Transverse colon (tissue), 4 donors: ENCODE measurements at regions not wholly inside any gene's neighbourhood (a gene's known extent, or its start where the extent isn't known, plus 50 kb on each side); places are given as distances from the start of the nearest gene placed in this dataset.

Experiments
- DNase-seq: peaks from one replicate; pipeline ENCODE4 v3.0.0-alpha.2; 2019
- H3K27ac ChIP-seq, 4 donors: fragments of 200-600 bp; sonication (generic); 2 replicates each; pipeline ENCODE4 v1.5.1; 2016 to 2018; ENCODE audit warnings: inconsistent platforms in 4 of 4
- H3K27me3 ChIP-seq: fragments of 200-600 bp; sonication (generic); 2 replicates; pipeline ENCODE4 v1.5.1; 2017; ENCODE audit warnings: inconsistent platforms
- H3K36me3 ChIP-seq, 4 donors: fragments of 200-600 bp; sonication (generic); 2 replicates each; pipeline ENCODE4 v1.5.1; 2017 to 2019; ENCODE audit warnings: inconsistent platforms in 4 of 4
- H3K4me1 ChIP-seq, 4 donors: fragments of 200-600 bp; sonication (generic); 2 replicates each; pipeline ENCODE4 v1.5.1; 2017 to 2020; ENCODE audit warnings: inconsistent platforms in 4 of 4
- H3K4me3 ChIP-seq, 4 donors: fragments of 200-600 bp; sonication (generic); 1 replicate in 1 of 4; 2 replicates in 3 of 4; pipeline versions ENCODE4 v1.5.1 to v1.6.1; 2017 to 2019; ENCODE audit warnings: inconsistent platforms in 4 of 4
- H3K9me3 ChIP-seq, 2 donors: fragments of 200-600 bp; sonication (generic); 2 replicates each; pipeline ENCODE4 v1.5.1; 2017 to 2019; ENCODE audit warnings: inconsistent platforms in 2 of 2
- CTCF ChIP-seq, 5 experiments: fragments of 200-600 bp in 3 of 5; fragments of 450-650 bp in 2 of 5; sonication (generic) in 3 of 5; IDR thresholded peaks; 1 replicate in 2 of 5; 2 replicates in 3 of 5; pipeline ENCODE4 v1.5.1; 2016 to 2017; ENCODE audit warnings: antibody characterized with exemption in 5 of 5, inconsistent platforms in 3 of 5, mild to moderate bottlenecking in 2 of 5, moderate library complexity in 1 of 5
- EP300 ChIP-seq: sonication (generic); formaldehyde crosslinking; IDR thresholded peaks from one replicate; pipeline ENCODE4 v1.6.1; 2017; ENCODE audit warnings: antibody characterized with exemption, low read depth
- POLR2A ChIP-seq: fragments of 450-650 bp; IDR thresholded peaks from one replicate; pipeline ENCODE4 v1.6.1; 2016; ENCODE audit warnings: antibody characterized with exemption, mild to moderate bottlenecking, moderate library complexity
- POLR2AphosphoS5 ChIP-seq, 3 donors: sonication (generic); formaldehyde crosslinking; IDR thresholded peaks; one replicate each; pipeline ENCODE4 v1.6.1; 2016; ENCODE audit warnings: antibody characterized with exemption in 3 of 3
- WGBS, 2 donors: methylation state at CpG; one replicate each; pipeline ENCODE4 v1.1.5; 2018; ENCODE audit warnings: low coverage in 1 of 2; 5-methylcytosine and 5-hydroxymethylcytosine counted together
- in situ Hi-C, 4 donors: fragments of 200-750 bp; cut with MboI; loops; one replicate each; pipeline versions ENCODE4 v1.15.0 to v1.15.1; 2017; ENCODE audit warnings: low sequenced_read_pairs in 3 of 4, low pct_ligation_motif_present in 1 of 4, low pct_unique_long_range_greater_than_20kb in 1 of 4
- intact Hi-C: fragments of 100-400 bp; cut with DNase I; formaldehyde crosslinking; loops from one replicate; pipeline ENCODE4 v1.15.1; 2023; ENCODE audit warnings: low total_unique reads

GRCh38 chr1:164466001-164466421 is 93.0 kb upstream of the PBX1 start:
- H3K27me3 ChIP-seq, result no peaks in the 10 kb centered on the region
- H3K9me3 ChIP-seq, result no peaks in the 10 kb centered on the region
- intact Hi-C loops (no loop called here), in situ Hi-C loops (no loop called here)
- no peaks in the 10 kb centered on the region for H3K36me3 ChIP-seq
- TF ChIP-seq EP300, result no peak
- TF ChIP-seq POLR2AphosphoS5 (IDR thresholded peaks at IDR 0.05), result no peak
- TF ChIP-seq CTCF (IDR thresholded peaks at IDR 0.05), result no peak
- TF ChIP-seq POLR2A, result no peak
- H3K4me3 ChIP-seq, result no peak overlapping the region
- WGBS, 2 donors, result 89 to 93% methylated on average over 3 to 5 of the region's 5 CpGs
- DNase-seq, result no peak
- H3K4me1 ChIP-seq, result no peaks in the 10 kb centered on the region
- H3K27ac ChIP-seq, result no peak overlapping the region

- Histone ChIP-seq H3K27ac (no peak overlapping the region), H3K4me3 (no peak overlapping the region), H3K27me3 (no peaks in the 10 kb centered on the region), H3K4me1 (no peaks in the 10 kb centered on the region), H3K9me3 (no peaks in the 10 kb centered on the region), H3K36me3 (no peaks in the 10 kb centered on the region)
- in situ Hi-C loops (no loop called here), intact Hi-C loops (no loop called here)
- TF ChIP-seq EP300, result no peak
- TF ChIP-seq POLR2A, result no peak
- TF ChIP-seq POLR2AphosphoS5 (IDR thresholded peaks at IDR 0.05), result no peak
- TF ChIP-seq CTCF (IDR thresholded peaks at IDR 0.05), result no peak
- WGBS, 2 donors, result 91 to 92% methylated on average over 3 to 5 of the region's 5 CpGs
- DNase-seq, result no peak
Measured at GRCh38 chr1:164466429-164466828, 92.6 kb upstream of the PBX1 start.

- intact Hi-C loops, result no loop called here
- in situ Hi-C loops, result no loop called here
- no peak for DNase-seq
- Histone ChIP-seq H3K4me3 (no peak overlapping the region), H3K4me1 (no peaks in the 10 kb centered on the region), H3K27me3 (no peaks in the 10 kb centered on the region), H3K9me3 (no peaks in the 10 kb centered on the region), H3K36me3 (no peaks in the 10 kb centered on the region), H3K27ac (no peak overlapping the region)
- WGBS, 2 donors, result 63 to 69% methylated on average over 5 of the region's 5 CpGs
- TF ChIP-seq EP300 (no peak), CTCF (IDR thresholded peaks at IDR 0.05) (no peak), POLR2A (no peak), POLR2AphosphoS5 (IDR thresholded peaks at IDR 0.05) (no peak)
Measured at GRCh38 chr1:164470996-164471395, 88.0 kb upstream of the PBX1 start.

GRCh38 chr1:164472841-164473240 is 86.1 kb upstream of the PBX1 start:
- H3K4me1 ChIP-seq, result no peaks in the 10 kb centered on the region
- intact Hi-C loops, result no loop called here
- no peak overlapping the region for H3K4me3 ChIP-seq
- H3K27me3 ChIP-seq, result no peaks in the 10 kb centered on the region
- H3K27ac ChIP-seq, result no peak overlapping the region
- in situ Hi-C loops, result no loop called here
- WGBS, 2 donors, result 65% methylated on average over 1 of the region's 1 CpG; no CpG with 5 or more reads in 1 of the 2 donors
- no peaks in the 10 kb centered on the region for H3K9me3 ChIP-seq
- no peak for DNase-seq
- TF ChIP-seq CTCF (IDR thresholded peaks at IDR 0.05) (no peak), EP300 (no peak), POLR2A (no peak), POLR2AphosphoS5 (IDR thresholded peaks at IDR 0.05) (no peak)
- no peaks in the 10 kb centered on the region for H3K36me3 ChIP-seq
